ENCODE measurements at regions not wholly inside any gene's neighbourhood (a gene's known extent, or its start where the extent isn't known, plus 50 kb on each side); places are given as distances from the start of the nearest gene placed in this dataset.
"Not testable (repeated sequence)": the region's sequence is repeated elsewhere in the genome, so short reads cannot be mapped to it uniquely, and the experiment has no call there.

DNA sequence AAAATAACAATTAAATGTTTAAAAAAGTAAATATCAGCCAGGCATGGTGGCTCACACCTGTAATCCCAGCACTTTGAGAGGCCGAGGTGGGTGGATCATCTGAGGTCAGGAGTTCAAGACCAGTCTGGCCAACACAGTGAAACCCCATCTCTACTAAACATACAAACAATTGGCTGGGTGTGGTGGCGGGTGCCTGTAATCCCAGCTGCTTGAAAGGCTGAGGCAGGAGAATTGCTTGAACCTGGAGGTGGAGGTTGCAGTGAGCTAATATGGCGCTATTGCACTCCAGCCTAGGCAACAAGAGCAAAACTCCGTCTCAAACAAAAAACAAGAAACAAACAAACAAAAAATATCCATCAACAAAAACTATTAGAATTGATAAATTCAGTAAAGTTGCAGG, 77.5 kb downstream of the SNX5 start:
- not testable (repeated sequence) for DNase-seq

DNA sequence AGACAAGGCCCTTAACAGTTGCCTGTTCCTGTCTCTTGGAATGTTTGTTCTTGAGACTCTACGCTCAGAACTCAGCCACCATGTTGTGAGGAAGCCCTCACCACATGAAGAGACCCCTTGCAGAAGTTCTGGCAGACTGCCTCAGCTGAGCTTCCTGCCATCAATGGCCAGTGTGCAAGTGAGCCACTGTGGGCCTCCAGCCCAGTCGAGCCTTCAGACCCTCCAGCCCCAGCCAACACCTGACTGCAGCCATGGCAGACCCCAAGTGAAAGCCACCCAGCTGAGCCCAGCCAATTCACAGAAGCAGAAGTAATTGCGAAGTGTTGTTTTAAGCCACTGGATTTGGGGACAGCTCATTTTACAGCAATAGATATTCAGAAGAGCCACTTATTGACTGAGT, 78.3 kb downstream of the SNX5 start:
- no peak for DNase-seq

DNA sequence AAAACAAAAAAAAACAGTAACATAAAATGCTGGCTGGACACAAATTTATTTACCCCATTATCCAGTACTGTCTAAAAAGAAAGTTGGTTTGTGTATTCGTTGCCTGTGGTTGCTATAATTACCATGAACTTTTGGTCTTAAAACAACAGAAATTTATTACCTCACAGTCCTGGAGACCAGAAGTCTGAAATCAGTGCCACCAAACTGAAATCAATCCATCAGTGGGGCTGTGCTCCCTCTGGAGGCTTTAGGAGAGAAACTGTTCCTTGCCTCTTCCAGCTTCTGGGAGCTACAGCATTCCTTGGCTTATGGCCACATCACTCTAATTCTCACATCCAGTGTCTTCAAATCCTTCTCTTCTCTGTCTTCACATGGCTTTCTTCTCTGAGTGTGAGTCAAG, 79.4 kb downstream of the SNX5 start:
- no peak for DNase-seq

DNA sequence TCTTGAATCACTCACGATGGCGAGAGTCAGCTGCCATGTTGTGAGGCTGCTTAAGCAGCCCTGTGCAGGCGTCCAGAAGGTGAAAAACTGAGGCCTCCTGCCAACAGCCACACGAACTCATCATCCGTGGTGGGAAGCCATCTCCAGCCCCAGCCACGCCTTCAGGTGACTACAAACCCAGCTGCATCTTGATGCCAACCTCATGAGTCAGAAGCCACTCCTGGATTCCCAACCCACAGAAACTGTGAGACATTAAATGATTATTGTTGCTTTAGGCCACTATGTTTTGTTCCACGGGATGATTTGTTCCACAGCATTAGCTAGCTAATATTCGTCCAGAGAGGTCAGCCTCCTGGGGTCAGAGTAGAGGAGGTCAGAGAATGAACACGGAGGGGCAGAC, 80.5 kb downstream of the SNX5 start:
- DNase-seq, result no peak

DNA sequence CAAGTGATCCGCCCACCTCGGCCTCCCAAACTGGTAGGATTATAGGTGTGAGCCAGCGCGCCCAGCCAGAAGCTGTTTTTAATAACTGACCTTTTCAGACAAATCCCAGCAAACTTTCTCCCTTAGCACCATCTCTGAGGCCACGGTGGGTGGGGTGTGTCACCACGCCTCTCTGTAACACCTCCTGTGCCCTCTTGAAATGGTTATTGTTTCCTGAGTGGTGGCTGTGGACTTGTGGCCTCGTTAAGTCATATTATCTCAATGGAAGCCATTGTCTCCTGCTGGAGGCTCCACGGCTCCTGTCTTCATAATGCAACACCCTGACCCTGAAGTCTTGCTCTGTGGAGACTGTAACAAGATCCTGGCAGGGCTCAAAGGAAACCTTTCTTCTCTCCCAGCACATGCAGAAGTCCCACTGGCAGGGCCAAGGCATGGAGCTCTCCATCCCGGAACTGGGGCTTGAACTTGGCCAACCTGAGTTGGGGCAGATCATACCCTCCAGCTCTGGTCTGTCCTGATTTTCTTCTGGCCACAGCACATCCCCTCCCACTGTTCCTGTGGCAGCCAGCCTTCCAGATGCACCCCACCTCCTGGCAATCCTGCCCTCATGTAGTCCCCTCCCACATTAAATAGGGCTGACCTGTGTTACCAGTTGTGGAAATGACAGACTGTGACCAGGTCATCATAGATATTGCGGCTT, 81.1 kb downstream of the SNX5 start:
- DNase-seq, result no peak

DNA sequence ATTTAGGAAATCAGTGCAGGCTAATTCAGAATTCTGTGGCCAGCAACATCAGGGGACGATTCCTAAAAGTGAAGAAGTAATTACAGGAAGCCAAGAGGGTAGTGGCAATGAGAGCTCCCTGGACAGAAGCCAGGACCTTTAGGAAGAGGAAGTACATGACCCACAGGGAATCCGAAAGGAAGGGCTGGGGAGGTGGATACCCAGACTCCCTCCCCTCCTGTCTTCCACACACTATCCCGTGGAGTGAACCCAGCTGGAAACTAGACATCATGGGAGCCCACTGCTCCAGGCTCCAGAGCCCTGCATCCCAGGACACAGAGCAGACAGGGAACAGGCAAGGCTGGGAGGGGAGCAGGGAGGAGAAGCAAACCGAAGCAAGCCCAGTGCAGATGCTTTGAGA, 83.0 kb downstream of the SNX5 start:
- no peak for DNase-seq

DNA sequence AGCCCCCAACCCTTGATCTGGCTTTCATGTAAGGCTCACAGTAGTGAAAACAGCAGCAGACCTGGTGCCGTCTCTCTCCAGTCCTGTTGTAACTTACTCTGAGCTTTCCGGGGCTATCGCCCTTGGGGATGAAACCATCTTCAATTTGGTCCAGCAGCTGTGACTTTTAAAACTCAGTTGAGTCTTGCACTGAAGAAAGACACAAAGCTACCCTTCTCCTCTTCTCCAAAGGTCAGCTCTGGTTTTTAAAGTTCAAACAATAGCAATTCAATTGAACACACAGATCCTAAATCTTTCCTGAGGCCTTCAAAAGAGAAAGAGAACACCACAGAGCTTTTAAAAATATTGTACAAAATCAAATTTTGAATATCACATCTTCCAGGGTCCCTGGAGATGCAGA, 83.5 kb downstream of the SNX5 start:
- no peak for DNase-seq

DNA sequence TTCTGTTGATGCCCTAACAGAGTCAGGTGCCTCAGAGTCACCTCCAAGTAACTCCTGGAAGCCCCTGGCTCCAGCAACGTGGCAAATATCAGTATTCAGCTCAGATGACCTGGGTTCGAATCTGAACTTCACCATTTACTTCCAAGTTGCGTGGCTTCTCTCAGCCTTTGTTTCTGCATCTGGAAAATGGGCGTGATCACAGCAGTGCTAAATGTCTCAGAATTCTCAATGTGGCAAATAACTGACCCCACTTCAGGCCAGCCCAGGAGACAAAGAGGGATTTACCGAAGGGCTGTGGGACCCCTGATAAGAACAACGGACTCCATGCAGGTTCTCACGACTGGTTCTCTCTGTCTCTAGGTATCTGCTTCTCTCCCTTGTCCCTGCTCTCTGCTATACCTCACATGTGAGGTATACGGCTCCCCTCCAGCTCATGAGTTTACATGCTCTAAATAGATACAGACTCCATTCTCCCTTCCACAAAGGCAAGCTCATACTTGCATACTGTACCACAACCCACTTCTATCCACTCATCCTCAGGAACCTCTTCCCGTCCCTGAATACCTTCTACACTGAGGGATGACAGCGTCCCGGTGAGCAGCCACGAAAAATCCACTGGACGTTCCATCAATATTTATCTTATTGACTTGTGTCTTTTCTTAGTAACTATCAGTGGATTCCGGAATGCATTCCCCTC, 84.1 kb downstream of the SNX5 start:
- DNase-seq, result no peak

DNA sequence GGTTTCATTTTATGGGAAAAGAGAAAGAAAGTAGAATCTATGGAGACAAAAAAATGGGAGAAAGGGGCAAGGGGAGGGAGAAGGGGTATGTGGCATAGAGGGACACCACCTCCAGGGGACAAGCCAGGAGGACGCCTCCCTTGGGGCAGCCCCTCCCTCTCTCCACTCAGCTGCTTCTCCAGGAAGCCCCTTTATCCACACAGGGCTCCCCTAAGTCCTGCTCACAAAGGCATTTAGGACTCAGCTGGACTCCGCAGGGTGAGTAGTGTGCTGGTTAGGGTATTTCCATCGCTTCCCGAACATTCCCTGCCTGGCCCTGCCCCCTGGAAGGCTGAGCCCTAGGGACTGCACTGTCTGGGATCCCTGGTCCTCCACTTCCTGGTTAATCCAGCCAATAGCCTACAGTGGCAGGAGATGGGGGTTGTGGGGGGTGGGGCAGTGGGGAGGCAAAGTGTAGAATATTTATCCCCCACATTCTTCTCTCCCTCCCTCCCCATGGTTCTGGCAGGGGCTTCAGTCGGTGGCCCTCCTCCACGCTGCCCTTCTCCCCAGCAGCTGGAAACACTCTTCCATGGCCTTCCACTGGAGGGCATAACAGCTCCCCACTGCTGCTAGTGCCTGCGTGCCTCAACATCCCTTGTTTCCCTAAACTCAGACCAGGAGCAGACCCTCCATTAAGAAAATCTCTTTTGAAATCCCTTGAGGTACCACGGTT, 84.8 kb downstream of the SNX5 start:
- DNase-seq, result no peak

DNA sequence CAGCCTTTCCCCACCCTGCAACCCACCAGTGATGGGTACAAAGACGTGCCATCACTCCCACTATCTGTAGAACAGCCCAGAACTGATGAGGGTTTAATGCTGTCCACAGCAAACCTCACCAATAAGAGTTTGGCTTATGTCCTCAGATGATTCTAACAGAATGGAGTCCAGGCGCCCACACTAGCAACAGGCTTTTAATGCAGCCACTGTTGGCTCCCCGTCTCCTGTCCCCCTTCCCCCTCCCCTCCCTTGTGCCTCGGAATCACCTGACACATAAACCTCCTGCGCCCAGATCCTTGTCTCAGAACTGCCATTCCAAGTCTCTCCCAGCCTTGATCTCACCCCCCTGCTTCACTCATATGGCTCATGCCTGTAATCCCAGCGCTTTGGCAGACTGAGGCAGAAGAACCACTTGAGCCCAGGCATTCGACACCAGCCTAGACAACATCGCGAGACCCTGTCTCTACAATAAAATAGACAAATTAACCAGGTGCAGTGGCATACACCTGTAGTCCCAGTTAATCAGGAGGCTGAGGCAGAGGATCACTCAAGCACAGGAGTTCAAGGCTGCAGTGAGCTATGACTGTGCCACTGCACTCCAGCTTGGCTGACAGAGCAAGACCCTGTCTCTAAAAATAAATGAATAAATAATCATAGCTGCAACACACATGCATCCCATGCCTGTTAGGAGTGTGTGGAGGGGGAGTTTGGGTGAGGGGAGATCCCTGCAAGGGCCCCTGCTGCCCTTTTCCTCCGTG, 85.6 kb downstream of the SNX5 start:
- DNase-seq, result no peak

DNA sequence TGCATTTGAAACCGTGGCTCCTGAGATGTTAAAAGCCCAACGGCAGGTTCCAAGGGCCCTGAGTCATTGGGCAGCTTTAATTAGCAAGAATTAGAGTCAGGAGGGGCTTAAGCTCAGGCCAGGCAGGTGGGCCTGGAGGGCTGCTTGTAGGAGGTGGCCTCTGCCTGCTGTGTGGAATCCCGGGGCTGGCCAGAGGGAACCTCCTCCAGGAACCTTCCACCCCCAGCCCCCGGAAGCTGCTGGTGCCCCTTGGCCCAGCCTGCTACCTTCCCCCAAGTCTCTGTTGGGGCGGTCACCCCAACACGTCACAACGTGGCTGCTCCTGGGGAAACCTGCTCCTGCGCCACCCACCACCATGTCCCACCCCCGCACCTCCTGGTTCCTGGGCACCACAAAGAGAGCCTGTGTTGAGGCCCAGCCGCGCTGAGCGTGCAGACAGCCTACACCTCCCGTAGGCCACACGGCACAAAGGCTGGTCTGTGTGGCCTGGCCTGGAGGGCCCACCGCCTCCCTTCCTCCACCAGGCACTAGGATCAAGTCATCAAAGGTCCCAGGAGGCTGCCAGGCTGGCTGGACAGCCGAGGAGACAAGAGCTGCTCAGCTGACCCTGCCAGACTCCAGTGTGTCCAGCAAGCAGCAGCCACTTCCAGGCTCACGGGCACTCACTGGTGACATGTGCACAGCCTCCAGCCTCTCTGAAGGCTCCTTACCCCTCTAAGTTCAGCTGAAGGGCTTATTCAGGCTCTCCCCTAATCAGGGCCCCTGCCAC, 86.3 kb downstream of the SNX5 start:
- DNase-seq, result no peak

DNA sequence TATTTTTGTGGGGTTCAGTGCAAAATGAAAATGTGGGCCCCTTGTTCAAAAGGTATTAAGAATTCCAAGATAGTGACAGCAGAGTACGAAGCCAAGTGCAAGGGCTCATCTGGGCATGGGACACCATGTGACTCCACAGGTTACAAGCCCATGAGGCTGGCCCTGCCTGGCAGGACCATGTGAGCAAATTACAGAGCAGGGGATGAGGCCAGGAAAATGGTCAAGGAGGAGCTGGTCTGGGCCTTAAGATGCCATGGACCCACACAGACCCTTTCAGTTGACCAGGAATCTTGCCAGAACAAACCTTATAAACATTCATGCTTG, 86.9 kb downstream of the SNX5 start:
- DNase-seq, result no peak

DNA sequence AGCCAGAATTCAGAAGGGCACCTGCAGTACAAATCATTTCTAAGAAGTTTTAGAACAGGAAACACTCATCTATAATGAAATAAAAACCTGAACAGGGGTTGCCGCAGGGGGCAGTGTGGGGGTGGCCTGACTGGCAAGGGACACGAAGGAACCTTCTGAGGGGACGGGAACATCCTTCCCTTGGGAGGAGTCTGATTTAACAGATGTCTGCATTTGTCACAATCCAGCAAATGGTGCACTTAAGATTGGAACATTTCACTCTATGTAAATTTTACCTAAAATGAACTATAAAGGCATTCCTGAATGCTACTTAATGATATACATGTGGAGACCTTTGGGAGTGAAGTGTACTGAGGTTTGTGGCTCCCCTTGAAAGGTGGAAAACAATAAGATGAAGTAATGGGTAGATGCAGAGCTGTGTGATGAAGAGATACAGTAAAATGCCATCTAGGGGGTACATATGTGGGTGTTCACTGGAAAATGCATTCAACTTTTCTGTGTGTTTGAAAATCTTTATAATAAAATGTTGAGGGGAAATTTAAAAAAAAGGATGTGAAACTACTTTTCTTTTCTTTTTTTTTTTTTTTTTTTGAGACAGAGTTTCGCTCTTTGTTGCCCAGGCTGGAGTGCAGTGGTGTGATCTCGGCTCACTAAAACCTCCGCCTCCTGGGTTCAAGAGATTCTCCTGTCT, 89.5 kb downstream of the SNX5 start:
- DNase-seq, result no peak

DNA sequence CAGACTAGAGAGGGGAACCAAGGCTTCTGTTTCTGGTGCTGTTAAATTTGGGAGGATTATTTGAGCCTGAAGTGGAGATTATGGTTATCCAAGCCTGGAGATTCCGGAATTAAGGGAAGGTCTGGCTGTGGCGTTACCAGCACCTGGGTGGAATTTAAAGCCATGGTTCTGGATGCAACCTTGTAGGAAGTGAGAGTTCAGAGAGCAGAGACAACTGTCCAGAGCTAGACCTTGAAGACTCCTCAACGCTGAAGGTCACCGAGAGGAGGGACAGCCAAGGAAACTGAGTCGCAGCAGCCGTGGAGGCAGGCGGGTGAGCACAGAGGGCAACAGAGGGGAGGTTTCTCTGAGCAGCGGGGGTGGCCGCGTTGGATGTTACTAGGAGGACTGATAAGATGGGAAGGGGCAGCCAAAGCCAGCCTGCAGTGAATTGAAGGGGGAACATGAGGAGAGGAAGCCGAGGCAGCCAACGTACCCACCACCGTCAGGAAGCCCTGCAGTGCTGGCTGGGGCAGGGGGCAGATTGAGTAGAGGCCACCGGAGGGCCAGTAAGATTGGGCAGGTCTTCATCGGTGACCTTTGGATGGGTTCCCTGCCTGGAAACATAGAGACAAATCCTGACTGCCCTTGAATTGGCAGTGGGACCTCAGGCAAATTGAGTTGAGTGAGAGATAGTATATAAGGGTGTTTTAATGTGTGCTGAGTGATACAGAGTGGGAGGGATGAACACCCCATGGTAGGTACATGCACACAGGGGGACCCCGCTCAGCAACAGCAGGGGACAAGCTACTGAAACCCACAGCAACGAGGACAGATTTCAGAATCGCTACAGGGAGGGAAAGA, 90.3 kb downstream of the SNX5 start:
- no peak for DNase-seq

DNA sequence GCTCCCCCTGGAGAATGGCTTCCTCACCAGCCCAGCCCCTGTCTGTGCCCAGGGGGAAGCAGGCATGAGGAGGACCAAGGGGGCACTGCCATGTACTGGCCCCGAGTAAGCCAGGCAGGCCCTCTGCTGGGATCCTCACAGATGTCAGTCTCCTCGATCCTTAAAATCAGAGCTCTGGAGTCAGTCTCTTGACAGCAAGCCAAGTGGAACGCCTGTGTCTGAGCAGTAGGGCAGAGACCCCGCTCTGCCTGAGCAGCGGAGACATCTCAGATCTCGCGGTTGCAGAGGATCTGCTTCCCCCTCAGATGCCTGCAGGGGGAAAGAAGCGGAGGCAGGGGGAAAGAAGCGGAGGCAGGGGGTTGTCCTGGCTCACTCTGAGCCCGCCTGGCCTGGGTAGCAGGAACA, 92.6 kb downstream of the SNX5 start:
- DNase-seq, result no peak

DNA sequence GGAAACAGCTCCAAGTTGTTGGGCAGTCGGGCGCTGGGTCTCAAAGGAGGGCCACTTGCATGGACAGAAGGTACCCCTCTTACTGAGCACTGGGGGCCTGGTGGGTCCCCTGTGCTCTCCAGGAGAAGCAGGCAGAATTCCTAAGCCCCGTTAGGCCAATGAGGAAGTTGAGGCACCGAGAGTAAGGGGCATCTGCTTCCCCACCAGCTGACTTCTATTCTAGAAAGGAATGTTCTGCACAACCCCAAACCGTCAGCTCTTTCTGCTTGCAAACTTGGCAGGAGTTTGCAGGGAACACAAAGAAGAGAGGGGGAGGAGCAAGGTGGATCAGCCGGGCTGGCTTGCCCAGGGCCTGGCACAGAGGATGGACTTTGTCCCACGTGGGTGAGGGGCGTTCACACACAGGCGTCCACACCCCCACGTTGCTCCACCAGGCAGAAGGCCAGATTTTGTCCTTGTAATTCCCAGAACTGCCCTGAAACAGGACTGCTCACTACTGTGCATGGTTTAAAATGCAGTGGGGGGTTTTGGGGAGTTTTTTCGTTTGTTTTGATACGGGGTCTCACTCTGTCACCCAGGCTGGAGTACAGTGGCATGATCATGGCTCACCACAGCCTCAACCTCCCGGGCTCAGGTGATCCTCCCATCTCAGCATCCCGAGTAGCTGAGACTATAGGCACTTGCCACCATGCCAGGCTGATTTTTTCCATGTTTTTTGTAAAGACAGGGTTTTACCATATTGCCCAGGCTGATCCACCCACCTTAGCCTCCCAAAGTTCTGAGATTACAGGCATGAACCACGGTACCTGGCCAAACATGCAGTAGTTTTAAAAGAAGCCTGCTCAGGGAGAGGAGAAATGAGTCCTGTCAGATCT, 93.3 kb downstream of the SNX5 start:
- DNase-seq, result peak; percentile 28

DNA sequence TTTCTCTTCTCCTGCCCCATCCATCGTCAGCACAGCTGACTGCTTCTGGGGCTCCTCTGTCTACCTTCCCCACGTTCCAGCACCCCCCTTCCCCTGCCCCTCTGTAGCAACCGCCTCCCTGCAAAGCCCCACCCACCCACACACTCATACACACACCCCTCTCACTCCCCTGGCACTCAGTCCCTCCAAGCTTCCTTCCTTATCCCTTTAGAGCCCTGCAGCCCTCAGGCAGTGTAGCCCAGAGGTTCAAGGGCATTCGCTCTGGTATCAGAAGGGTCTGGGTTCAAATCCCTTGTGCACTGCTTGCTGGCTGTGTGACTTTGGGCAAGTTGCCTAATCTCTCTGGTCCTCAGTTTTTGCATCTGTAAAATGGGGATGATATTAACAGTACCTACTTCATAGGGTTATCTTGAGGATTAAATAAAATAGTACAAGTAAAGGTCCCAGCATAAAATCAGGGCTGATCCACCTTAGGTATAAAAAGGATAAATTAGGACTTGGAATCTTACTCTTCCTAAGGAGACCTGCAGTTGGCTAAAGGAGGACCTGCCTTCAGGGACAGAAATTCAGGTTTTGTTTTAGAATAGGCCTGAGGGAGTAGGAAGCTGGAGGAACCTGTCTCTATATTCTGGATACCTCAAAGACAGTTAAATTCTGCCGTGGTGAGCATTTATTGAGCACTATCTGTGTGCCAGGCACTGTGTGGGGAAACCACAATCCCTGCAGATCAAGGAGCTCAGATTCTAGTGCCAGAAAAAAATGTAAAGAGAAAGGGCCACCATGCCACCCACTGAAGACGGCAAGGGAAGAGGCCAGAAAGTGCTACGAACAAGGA, 94.1 kb downstream of the SNX5 start:
- no peak for DNase-seq

DNA sequence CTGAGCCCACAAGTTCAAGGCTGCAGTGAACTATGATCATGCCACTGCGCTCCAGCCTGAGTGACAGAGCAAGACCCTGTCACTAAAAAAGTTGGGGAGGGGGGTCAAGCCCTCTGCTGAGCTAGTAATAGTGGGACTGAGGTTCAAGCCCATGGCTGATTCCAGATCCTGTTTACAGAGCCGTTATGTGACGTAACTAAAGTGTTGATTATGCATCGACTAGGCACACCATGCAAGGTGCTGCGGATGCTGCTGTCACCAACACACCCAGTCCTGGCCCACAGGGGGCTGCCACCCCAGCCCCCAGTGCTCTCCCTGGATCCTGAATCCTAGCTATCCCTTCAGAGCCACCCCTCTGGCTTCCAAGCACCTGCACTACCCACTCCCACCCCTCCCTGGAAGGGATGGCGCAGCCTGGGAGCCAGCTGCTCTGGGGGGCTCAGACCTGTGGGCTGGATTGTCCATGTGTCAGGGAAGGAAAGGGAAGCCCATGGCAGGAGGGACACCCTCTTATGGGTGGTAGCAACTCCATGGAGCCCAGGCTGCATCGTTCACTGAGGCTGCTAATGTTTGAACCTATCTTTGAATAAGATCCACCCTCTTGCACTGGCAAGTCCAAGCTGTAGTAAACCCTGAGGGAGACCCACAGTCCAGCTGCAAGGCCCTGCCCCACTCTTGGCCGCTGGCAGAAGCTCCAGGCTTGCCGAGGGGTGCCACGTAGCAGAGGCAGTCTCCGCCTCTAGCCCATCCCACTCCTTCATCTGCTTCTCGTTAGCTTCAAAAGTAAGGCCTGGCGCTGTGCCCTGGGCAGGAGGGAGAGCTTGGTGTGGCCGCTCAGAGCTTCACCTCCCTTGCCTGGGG, 95.0 kb downstream of the SNX5 start:
- DNase-seq, result peak; percentile 79

Data from GOT3 (cell line).